B cell (primary cell): ENCODE measurements at regions not wholly inside any gene's neighbourhood (a gene's known extent, or its start where the extent isn't known, plus 50 kb on each side); places are given as distances from the start of the nearest gene placed in this dataset.

Experiments
- CTCF ChIP-seq: fragments of 200-600 bp; IDR thresholded peaks from one replicate; pipeline ENCODE4 v1.8.0; 2022; ENCODE audit warnings: antibody characterized with exemption, mild to moderate bottlenecking
- EZH2 ChIP-seq: IDR thresholded peaks from 2 replicates; pipeline ENCODE4 v1.6.1; 2012; ENCODE audit warnings: borderline replicate concordance, low read depth, mild to moderate bottlenecking, moderate library complexity, low read length; ENCODE audit not compliant: insufficient read depth, poor library complexity, severe bottlenecking

GRCh38 chr12:124620606-124621295 is 53.3 kb upstream of the NCOR2 start:
- TF ChIP-seq CTCF, result no peak
- TF ChIP-seq EZH2, result no peak
